ENCODE measurements at regions not wholly inside any gene's neighbourhood (a gene's known extent, or its start where the extent isn't known, plus 50 kb on each side); places are given as distances from the start of the nearest gene placed in this dataset.
A peak's percentile ranks its signal among the peaks of the same experiment; 100 is the strongest.

DNA sequence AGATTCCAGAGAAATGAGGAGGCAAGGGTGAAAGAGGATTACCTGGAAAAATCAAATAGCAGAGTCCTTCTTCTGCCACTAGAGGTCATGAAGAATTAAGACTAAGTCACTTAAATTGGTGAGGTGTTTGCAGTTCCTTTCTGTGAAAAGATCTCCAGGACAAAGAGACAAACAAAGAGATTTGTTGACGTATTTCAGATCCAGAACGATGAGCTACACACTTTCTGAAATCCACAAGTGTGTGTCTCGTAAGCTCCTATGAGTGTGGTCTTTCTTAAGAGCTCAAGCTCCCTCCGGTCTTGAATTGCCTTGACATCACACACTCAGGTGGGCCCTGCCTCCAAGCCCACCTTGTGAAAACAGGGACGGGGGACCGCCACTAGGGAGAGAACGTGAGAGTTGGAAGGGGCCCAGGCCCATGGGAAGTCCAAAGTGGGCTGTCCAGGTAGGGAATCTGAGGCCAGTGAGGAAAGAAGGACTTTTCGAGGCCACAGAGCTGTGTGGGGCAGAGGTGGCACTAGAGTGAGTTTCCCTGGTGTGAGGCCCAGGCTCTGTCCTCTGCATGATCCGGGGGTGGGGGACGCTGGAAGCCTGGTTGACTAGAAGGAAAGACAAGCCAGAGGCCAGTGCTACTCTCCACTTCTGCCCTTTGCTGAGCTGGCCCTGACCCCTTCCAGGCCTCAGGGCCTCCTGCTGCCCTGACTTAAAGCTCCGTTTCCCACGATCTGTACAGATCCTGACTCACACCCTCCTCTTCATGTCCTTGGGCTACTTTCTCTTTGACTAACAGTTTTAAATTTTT lies 168.1 kb upstream of the NCK2 start:
- Histone ChIP-seq H3K27ac (ENCODE audit: low read depth in 2 of 2, low read length in 1 of 2) (peak overlapping the region in 1 of 2 donors; percentile 34), H3K4me3 (ENCODE audit: low read depth in 1 of 2, low read length in 2 of 2) (no peak overlapping the region)

DNA sequence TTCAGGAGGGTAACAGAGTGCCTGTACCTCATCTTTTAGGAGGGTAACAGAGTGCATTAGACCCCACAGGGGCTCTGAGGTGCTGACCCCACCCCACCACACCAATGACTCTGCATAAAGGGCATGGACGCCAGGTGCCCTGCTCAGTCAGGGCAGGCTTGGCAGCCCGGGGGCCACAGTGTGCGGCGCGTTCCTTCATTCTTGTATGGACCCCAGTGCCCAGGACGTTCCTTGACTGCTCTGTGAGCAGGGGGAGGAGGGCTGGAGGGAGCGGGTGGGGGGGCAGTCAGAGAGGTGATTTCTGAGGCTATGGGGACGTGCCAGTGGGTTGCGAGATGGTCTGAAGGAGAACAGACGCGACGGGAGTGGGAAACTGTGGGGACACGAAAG lies 168.7 kb upstream of the NCK2 start:
- 47 to 53% methylated on average over 13 of the region's 13 CpGs for WGBS, 2 donors
- no peak overlapping the region for H3K27ac ChIP-seq (ENCODE audit: low read depth in 2 of 2, low read length in 1 of 2)

More for the DNA sequence above, 168.1 kb upstream of the NCK2 start:
- Histone ChIP-seq H3K36me3 (ENCODE audit: control insufficient read depth in 2 of 2, insufficient read depth in 2 of 2, low read length in 1 of 2) (no peaks in the 10 kb centered on the region), H3K27me3 (ENCODE audit: control insufficient read depth in 1 of 2, insufficient read depth in 2 of 2, low read length in 2 of 2) (no peaks in the 10 kb centered on the region), H3K9me3 (ENCODE audit: control insufficient read depth in 2 of 2, insufficient read depth in 1 of 2, low read depth in 1 of 2, low read length in 1 of 2) (no peaks in the 10 kb centered on the region), H3K4me1 (ENCODE audit: control insufficient read depth in 2 of 2, insufficient read depth in 2 of 2, low read length in 1 of 2) (peaks cover 2 to 12% of the 10 kb centered on the region in 2 donors)
- WGBS, 2 donors: 46 to 52% methylated on average over 12 of the region's 12 CpGs

DNA sequence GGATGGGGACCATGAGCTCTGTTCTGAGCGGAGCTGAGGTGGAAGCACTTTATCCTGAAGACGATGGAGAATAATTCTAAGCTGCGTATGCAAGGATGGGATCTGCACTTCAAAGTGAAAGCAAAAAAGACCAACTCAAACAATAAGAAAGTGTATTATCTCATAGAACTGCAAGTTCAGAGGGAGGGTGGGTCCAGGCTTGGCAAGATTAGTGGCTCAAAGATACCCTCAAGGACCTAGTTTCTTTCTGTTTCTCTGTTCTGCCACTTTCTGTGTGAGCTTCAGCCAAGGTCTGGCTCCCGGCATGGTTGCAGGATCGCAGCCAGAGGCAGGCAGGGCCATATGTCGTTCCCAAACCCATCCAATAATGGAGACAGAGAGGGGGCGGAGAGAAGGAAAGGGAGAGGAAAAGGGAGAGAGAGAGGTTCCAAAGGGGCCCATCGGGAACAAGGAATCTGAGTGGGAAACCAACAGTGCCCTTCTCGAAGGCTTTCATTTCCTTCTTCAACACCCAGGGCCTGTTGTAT lies 169.2 kb upstream of the NCK2 start:
- H3K4me1 ChIP-seq (ENCODE audit: control insufficient read depth in 2 of 2, insufficient read depth in 2 of 2, low read length in 1 of 2): peaks cover 2 to 12% of the 10 kb centered on the region in 2 donors
- 37 to 47% methylated on average over 9 of the region's 9 CpGs for WGBS, 2 donors
- no peaks in the 10 kb centered on the region for H3K27me3 ChIP-seq (ENCODE audit: control insufficient read depth in 1 of 2, insufficient read depth in 2 of 2, low read length in 2 of 2)
- no peaks in the 10 kb centered on the region for H3K9me3 ChIP-seq (ENCODE audit: control insufficient read depth in 2 of 2, insufficient read depth in 1 of 2, low read depth in 1 of 2, low read length in 1 of 2)
- no peak overlapping the region for H3K4me3 ChIP-seq (ENCODE audit: low read depth in 1 of 2, low read length in 2 of 2)
- H3K36me3 ChIP-seq (ENCODE audit: control insufficient read depth in 2 of 2, insufficient read depth in 2 of 2, low read length in 1 of 2): no peaks in the 10 kb centered on the region
- no peak overlapping the region for H3K27ac ChIP-seq (ENCODE audit: low read depth in 2 of 2, low read length in 1 of 2)

More for the DNA sequence above, 168.7 kb upstream of the NCK2 start:
- peaks cover 2 to 12% of the 10 kb centered on the region in 2 donors for H3K4me1 ChIP-seq (ENCODE audit: control insufficient read depth in 2 of 2, insufficient read depth in 2 of 2, low read length in 1 of 2)
- no peaks in the 10 kb centered on the region for H3K27me3 ChIP-seq (ENCODE audit: control insufficient read depth in 1 of 2, insufficient read depth in 2 of 2, low read length in 2 of 2)
- no peaks in the 10 kb centered on the region for H3K36me3 ChIP-seq (ENCODE audit: control insufficient read depth in 2 of 2, insufficient read depth in 2 of 2, low read length in 1 of 2)
- H3K4me3 ChIP-seq (ENCODE audit: low read depth in 1 of 2, low read length in 2 of 2): no peak overlapping the region
- no peaks in the 10 kb centered on the region for H3K9me3 ChIP-seq (ENCODE audit: control insufficient read depth in 2 of 2, insufficient read depth in 1 of 2, low read depth in 1 of 2, low read length in 1 of 2)

DNA sequence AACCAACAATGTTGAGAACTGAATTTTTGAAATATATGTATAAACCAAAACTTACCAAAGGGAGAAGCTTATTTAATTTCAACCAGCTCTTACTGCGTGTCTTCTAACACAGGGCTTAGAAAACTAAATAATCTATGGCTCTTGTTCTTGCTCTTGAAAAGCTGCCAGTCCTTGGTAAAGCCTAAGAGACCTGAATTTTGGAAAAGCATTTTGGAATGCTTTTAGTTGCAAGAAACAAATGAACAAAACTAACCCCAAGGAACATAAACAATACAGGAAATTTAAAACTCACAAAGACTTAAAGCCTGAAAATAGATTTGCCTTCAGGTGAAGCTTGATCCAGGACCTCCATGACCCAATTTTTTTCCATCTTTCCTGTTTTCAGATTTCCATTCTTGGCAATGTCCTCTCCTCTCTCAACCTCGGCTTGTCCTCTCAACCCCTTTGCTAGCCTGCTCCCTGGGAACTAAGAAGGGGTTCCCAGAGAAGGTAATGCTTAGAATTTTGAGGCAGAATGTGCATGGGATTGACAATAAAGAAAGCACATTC lies 169.8 kb upstream of the NCK2 start:
- 60 to 69% methylated on average over 2 of the region's 2 CpGs for WGBS, 2 donors
- H3K27me3 ChIP-seq (ENCODE audit: control insufficient read depth in 1 of 2, insufficient read depth in 2 of 2, low read length in 2 of 2): no peaks in the 10 kb centered on the region
- no peaks in the 10 kb centered on the region for H3K36me3 ChIP-seq (ENCODE audit: control insufficient read depth in 2 of 2, insufficient read depth in 2 of 2, low read length in 1 of 2)
- H3K9me3 ChIP-seq (ENCODE audit: control insufficient read depth in 2 of 2, insufficient read depth in 1 of 2, low read depth in 1 of 2, low read length in 1 of 2): peaks cover 0 to 2% of the 10 kb centered on the region in 2 donors
- H3K4me3 ChIP-seq (ENCODE audit: low read depth in 1 of 2, low read length in 2 of 2): no peak overlapping the region
- H3K27ac ChIP-seq (ENCODE audit: low read depth in 2 of 2, low read length in 1 of 2): no peak overlapping the region
- peaks cover 2 to 12% of the 10 kb centered on the region in 2 donors for H3K4me1 ChIP-seq (ENCODE audit: control insufficient read depth in 2 of 2, insufficient read depth in 2 of 2, low read length in 1 of 2)

DNA sequence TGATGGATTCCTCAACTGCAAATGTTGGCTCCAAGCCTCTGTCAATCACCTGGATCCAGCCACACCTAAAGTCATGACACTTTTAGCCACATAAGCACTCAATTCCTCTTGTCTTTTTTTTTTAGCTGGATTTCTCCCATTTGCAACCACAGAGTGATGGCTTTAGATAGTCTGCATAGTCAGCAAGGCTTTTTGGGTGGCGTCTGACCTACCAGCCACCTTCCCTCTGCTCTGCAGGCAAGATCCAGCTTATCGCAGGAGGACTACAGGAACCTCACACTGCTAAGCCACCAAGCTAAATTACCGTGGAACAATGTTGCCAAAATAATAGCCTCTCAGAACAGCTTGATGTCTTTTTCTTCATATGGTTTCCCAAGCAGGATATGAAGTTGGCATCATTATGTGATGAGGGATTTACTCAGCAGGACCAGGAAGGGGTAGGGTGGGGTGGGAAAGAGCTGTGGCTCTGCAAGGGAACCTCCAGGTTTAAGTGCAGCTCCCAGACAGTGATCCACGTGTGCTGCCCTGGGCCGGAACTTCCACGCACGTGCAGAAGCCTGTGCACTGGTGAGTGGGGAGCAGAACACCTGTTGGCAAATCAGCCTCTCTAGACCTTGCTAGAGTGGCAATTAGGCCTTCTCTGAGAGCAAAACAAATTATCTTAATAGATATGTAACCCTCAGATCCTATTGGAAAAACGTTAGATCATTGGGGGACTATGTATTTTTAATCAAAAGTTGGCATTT lies 170.6 kb upstream of the NCK2 start:
- Histone ChIP-seq H3K9me3 (ENCODE audit: control insufficient read depth in 2 of 2, insufficient read depth in 1 of 2, low read depth in 1 of 2, low read length in 1 of 2) (peaks cover 0 to 2% of the 10 kb centered on the region in 2 donors), H3K36me3 (ENCODE audit: control insufficient read depth in 2 of 2, insufficient read depth in 2 of 2, low read length in 1 of 2) (no peaks in the 10 kb centered on the region), H3K4me1 (ENCODE audit: control insufficient read depth in 2 of 2, insufficient read depth in 2 of 2, low read length in 1 of 2) (peaks cover 2 to 12% of the 10 kb centered on the region in 2 donors), H3K27ac (ENCODE audit: low read depth in 2 of 2, low read length in 1 of 2) (no peak overlapping the region), H3K4me3 (ENCODE audit: low read depth in 1 of 2, low read length in 2 of 2) (no peak overlapping the region), H3K27me3 (ENCODE audit: control insufficient read depth in 1 of 2, insufficient read depth in 2 of 2, low read length in 2 of 2) (no peaks in the 10 kb centered on the region)
- WGBS, 2 donors: 43 to 51% methylated on average over 8 of the region's 8 CpGs

DNA sequence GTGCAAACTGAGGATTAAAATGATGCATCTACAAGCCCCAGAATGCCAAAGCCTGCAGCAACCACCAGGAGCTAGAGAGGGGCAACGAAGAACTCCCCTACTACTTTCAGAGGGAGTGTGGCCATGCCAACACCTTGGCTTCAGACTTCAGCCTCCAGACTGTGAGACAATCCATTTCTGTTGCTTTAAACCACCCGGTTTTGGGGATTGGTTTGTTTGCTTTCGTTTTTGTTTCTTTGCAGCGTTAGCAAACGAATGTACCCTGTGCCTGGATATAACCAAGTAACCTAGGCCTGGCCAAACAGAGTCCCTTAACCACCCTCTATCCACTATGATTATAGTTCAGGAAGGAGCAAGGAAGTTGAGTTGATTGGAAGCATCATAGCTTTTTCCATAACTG lies 171.2 kb upstream of the NCK2 start:
- no peak overlapping the region for H3K27ac ChIP-seq (ENCODE audit: low read depth in 2 of 2, low read length in 1 of 2)
- 33 to 36% methylated on average over 5 of the region's 5 CpGs for WGBS, 2 donors
- H3K4me3 ChIP-seq (ENCODE audit: low read depth in 1 of 2, low read length in 2 of 2): no peak overlapping the region

DNA sequence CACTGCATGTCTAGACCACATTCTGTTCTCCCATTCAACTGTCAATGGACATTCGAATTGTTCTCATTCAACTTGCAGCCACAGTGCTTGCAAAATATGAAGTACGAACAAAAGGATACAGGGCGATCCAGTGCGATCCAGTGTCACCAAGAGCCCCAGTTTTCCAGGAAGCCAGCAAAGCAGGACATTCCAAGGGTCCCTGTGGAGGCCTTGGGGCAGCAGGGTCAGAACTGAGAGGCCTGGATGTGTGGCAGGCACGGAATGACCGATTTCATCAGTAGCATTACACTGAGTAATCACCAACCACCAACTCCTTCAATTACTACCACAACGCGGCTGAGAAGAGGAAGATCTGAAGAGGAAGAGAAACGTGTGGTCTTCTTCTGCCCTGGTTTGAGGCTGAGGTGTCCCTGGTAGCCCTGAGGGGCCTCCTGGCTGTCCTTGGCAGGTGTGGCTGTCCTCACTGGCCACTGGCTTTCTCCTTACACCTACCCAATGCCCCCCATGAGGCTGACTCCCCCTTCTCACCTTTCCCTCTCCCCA lies 172.7 kb upstream of the FHL2 start:
- Histone ChIP-seq H3K27me3 (ENCODE audit: control insufficient read depth in 1 of 2, insufficient read depth in 2 of 2, low read length in 2 of 2) (no peaks in the 10 kb centered on the region), H3K4me1 (ENCODE audit: control insufficient read depth in 2 of 2, insufficient read depth in 2 of 2, low read length in 1 of 2) (peaks cover 2 to 9% of the 10 kb centered on the region in 2 donors), H3K27ac (ENCODE audit: low read depth in 2 of 2, low read length in 1 of 2) (no peak overlapping the region), H3K4me3 (ENCODE audit: low read depth in 1 of 2, low read length in 2 of 2) (no peak overlapping the region), H3K9me3 (ENCODE audit: control insufficient read depth in 2 of 2, insufficient read depth in 1 of 2, low read depth in 1 of 2, low read length in 1 of 2) (peaks cover 0 to 2% of the 10 kb centered on the region in 2 donors), H3K36me3 (ENCODE audit: control insufficient read depth in 2 of 2, insufficient read depth in 2 of 2, low read length in 1 of 2) (no peaks in the 10 kb centered on the region)
- WGBS, 2 donors: 73 to 84% methylated on average over 7 to 9 of the region's 9 CpGs

More for the DNA sequence above, 171.2 kb upstream of the NCK2 start:
- Histone ChIP-seq H3K27me3 (ENCODE audit: control insufficient read depth in 1 of 2, insufficient read depth in 2 of 2, low read length in 2 of 2) (no peaks in the 10 kb centered on the region), H3K36me3 (ENCODE audit: control insufficient read depth in 2 of 2, insufficient read depth in 2 of 2, low read length in 1 of 2) (no peaks in the 10 kb centered on the region), H3K9me3 (ENCODE audit: control insufficient read depth in 2 of 2, insufficient read depth in 1 of 2, low read depth in 1 of 2, low read length in 1 of 2) (peaks cover 0 to 2% of the 10 kb centered on the region in 2 donors), H3K4me1 (ENCODE audit: control insufficient read depth in 2 of 2, insufficient read depth in 2 of 2, low read length in 1 of 2) (peaks cover 2 to 12% of the 10 kb centered on the region in 2 donors)

DNA sequence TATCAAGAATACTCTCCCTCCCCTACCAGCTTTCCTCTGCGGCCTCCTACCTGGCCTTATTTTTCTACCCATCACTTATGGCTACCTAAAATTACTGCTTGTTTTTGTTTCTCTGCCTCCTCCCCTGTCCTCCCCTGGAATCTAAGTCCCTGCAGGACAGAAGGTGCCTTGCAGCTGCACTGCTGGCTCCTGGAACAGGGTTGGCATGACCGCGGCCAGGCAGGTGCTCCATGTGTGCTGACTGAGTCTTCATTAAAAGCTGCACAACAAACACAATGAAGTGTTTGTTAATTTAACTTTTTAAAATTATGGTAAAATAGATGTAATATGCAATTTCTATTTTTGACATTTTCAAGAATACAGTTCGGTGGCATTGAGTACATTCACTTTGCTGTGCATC lies 171.9 kb upstream of the FHL2 start:
- Histone ChIP-seq H3K4me3 (ENCODE audit: low read depth in 1 of 2, low read length in 2 of 2) (no peak overlapping the region), H3K4me1 (ENCODE audit: control insufficient read depth in 2 of 2, insufficient read depth in 2 of 2, low read length in 1 of 2) (peaks cover 2 to 7% of the 10 kb centered on the region in 2 donors), H3K27me3 (ENCODE audit: control insufficient read depth in 1 of 2, insufficient read depth in 2 of 2, low read length in 2 of 2) (no peaks in the 10 kb centered on the region), H3K9me3 (ENCODE audit: control insufficient read depth in 2 of 2, insufficient read depth in 1 of 2, low read depth in 1 of 2, low read length in 1 of 2) (peaks cover 0 to 2% of the 10 kb centered on the region in 2 donors), H3K27ac (ENCODE audit: low read depth in 2 of 2, low read length in 1 of 2) (no peak overlapping the region), H3K36me3 (ENCODE audit: control insufficient read depth in 2 of 2, insufficient read depth in 2 of 2, low read length in 1 of 2) (no peaks in the 10 kb centered on the region)
- 92% methylated on average over 4 of the region's 4 CpGs for whole genome bisulfite sequencing, 2 donors

DNA sequence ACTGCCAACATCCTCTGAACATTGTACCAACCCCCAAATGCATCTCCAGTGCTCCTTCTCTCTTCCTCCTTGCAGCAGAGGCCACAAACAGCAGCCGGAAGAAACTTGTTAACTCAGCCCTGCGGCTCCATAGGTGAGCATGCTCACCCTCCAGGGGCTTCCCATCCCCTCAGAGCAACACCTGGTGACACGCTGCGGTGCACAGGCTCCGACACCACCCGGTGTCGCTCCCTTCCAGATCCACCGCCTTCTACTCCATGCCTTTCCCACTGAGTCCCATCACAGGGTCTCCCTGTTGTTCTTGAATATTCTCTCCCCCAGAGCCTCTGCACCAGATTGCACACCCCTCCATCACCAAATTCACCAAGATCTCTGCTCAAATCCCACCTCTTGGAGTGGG lies 171.5 kb upstream of the FHL2 start:
- 94 to 95% methylated on average over 8 of the region's 8 CpGs for WGBS, 2 donors

More for the DNA sequence above, 171.5 kb upstream of the FHL2 start:
- no peak overlapping the region for H3K4me3 ChIP-seq (ENCODE audit: low read depth in 1 of 2, low read length in 2 of 2)
- peaks cover 2 to 7% of the 10 kb centered on the region in 2 donors for H3K4me1 ChIP-seq (ENCODE audit: control insufficient read depth in 2 of 2, insufficient read depth in 2 of 2, low read length in 1 of 2)
- peaks cover 0 to 2% of the 10 kb centered on the region in 2 donors for H3K9me3 ChIP-seq (ENCODE audit: control insufficient read depth in 2 of 2, insufficient read depth in 1 of 2, low read depth in 1 of 2, low read length in 1 of 2)
- no peaks in the 10 kb centered on the region for H3K36me3 ChIP-seq (ENCODE audit: control insufficient read depth in 2 of 2, insufficient read depth in 2 of 2, low read length in 1 of 2)
- H3K27me3 ChIP-seq (ENCODE audit: control insufficient read depth in 1 of 2, insufficient read depth in 2 of 2, low read length in 2 of 2): no peaks in the 10 kb centered on the region
- H3K27ac ChIP-seq (ENCODE audit: low read depth in 2 of 2, low read length in 1 of 2): no peak overlapping the region

Measured in esophagus (tissue), 2 donors.